Testis (tissue), 2 donors: ENCODE measurements at regions not wholly inside any gene's neighbourhood (a gene's known extent, or its start where the extent isn't known, plus 50 kb on each side); places are given as distances from the start of the nearest gene placed in this dataset.

Source experiments
- CTCF ChIP-seq, 3 experiments: fragments of 450-650 bp in 2 of 3; fragments of 200-600 bp in 1 of 3; sonication (generic) in 1 of 3; IDR thresholded peaks; one replicate each; pipeline ENCODE4 v1.5.1; 2016 to 2019; ENCODE audit warnings: antibody characterized with exemption in 3 of 3, mild to moderate bottlenecking in 2 of 3, moderate library complexity in 1 of 3
- POLR2A ChIP-seq: fragments of 450-650 bp; IDR thresholded peaks from one replicate; pipeline ENCODE4 v1.6.1; 2017; ENCODE audit warnings: antibody characterized with exemption, mild to moderate bottlenecking, moderate library complexity

DNA sequence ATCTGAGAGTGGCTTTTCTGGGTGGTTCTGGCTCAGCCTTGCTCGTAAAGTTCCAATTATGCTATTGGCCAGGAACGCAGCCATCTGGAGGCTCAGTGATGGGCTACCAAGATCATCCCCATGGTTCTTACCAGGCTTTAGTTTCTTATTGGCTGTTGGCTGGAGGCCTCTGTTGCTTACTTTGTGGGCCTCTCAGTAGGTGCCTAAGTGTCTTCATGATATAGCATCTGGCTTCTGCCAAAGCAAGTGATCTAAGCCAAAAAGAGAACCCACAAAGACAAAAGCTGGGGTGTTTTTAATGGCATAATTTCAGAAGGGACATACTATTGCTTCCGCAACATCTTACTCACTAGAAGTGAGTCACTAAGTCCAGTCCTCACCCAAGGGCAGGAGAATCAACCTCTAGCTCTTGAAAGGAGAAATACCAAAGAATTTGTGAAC is 132.0 kb upstream of the MDFIC start:
- TF ChIP-seq POLR2A (no peak), CTCF (IDR thresholded peaks at IDR 0.05) (no peak)
